H1 (cell line): ENCODE measurements at regions not wholly inside any gene's neighbourhood (a gene's known extent, or its start where the extent isn't known, plus 50 kb on each side); places are given as distances from the start of the nearest gene placed in this dataset.

Experiments used
- CTCF ChIA-PET: fragments of 300-600 bp; sonication (Branson Sonifier 250); formaldehyde crosslinking; loops from one replicate; lab custom pipeline; 2021; ENCODE audit not compliant: partially characterized antibody; lab: Charles Lee
- POLR2A ChIA-PET: fragments of 300-600 bp; sonication (Branson Sonifier 250); formaldehyde crosslinking; loops from one replicate; lab custom pipeline; 2021; ENCODE audit warnings: inconsistent platforms; ENCODE audit not compliant: partially characterized antibody; lab: Charles Lee
- DNase-seq, 2 experiments: peaks; one replicate each; pipeline versions ENCODE4 v3.0.0 to v3.0.0-alpha.2; 2010 to 2022; ENCODE audit warnings: low spot score in 2 of 2, low read depth in 1 of 2, mixed read lengths in 1 of 2
- FAIRE-seq: peaks from 2 replicates; lab custom pipeline; 2011; peaks lifted over from hg19 to GRCh38; lab: Jason Lieb, UNC
- H2AFZ ChIP-seq: 2 replicates; pipeline ENCODE4 v1.8.1; 2012; ENCODE audit warnings: low read length, inconsistent platforms
- H2AK5ac ChIP-seq: 2 replicates; pipeline ENCODE4 v1.6.1; 2013; ENCODE audit warnings: low read depth, low read length
- H2BK120ac ChIP-seq: replicated peaks from 2 replicates; pipeline ENCODE3; 2013; ENCODE audit warnings: low read depth, low read length, inconsistent platforms
- H2BK12ac ChIP-seq: 2 replicates; pipeline ENCODE4 v1.6.1; 2013; ENCODE audit warnings: low read depth, low read length
- H2BK15ac ChIP-seq: 2 replicates; pipeline ENCODE4 v1.6.1; 2013; ENCODE audit warnings: low read length
- H2BK20ac ChIP-seq: 2 replicates; pipeline ENCODE4 v1.6.1; 2013; ENCODE audit warnings: low read length
- H2BK5ac ChIP-seq: 2 replicates; pipeline ENCODE4 v1.6.1; 2013; ENCODE audit warnings: low read depth, low read length
- H3K14ac ChIP-seq: 2 replicates; pipeline ENCODE4 v1.6.1; 2013; ENCODE audit warnings: inconsistent platforms; ENCODE audit not compliant: insufficient read length
- H3K18ac ChIP-seq: 2 replicates; pipeline ENCODE4 v1.6.1; 2013; ENCODE audit warnings: low read length; ENCODE audit errors: extremely low read depth
- H3K23ac ChIP-seq: 2 replicates; pipeline ENCODE4 v1.6.1; 2013; ENCODE audit warnings: inconsistent platforms; ENCODE audit not compliant: insufficient read length
- H3K23me2 ChIP-seq: 2 replicates; pipeline ENCODE4 v1.6.1; 2013; ENCODE audit warnings: low read depth, low read length
- H3K27ac ChIP-seq: 2 replicates; pipeline ENCODE4 v1.6.1; 2011; ENCODE audit warnings: low read depth, low read length, inconsistent platforms
- H3K27me3 ChIP-seq, 4 experiments: replicated peaks in 1 of 4; 1 replicate in 1 of 4; 2 replicates in 3 of 4; pipeline versions ENCODE4 v1.6.1 to v1.8.1; 2011 to 2013; ENCODE audit warnings: low read length in 3 of 4, mild to moderate bottlenecking in 3 of 4, inconsistent platforms in 2 of 4, mixed read lengths in 2 of 4, moderate library complexity in 1 of 4; ENCODE audit not compliant: control insufficient read depth in 3 of 4, insufficient read depth in 3 of 4; ENCODE audit errors: extremely low read depth in 1 of 4
- H3K36me3 ChIP-seq, 4 experiments: 2 replicates each; pipeline versions ENCODE4 v1.6.1 to v1.8.1; 2011 to 2013; ENCODE audit warnings: mild to moderate bottlenecking in 4 of 4, low read length in 3 of 4, moderate library complexity in 2 of 4, control low read depth in 1 of 4, inconsistent platforms in 1 of 4; ENCODE audit not compliant: insufficient read depth in 4 of 4, control insufficient read depth in 2 of 4
- H3K4ac ChIP-seq: replicated peaks from 2 replicates; pipeline ENCODE3; 2013; ENCODE audit warnings: low read length, low read depth, mixed read lengths, inconsistent platforms; ENCODE audit not compliant: insufficient read length
- H3K4me1 ChIP-seq, 4 experiments: replicated peaks in 1 of 4; 1 replicate in 1 of 4; 2 replicates in 3 of 4; pipeline versions ENCODE4 v1.6.1 to v1.8.1; 2011 to 2013; ENCODE audit warnings: low read length in 3 of 4, inconsistent platforms in 2 of 4, mixed read lengths in 1 of 4; ENCODE audit not compliant: insufficient read depth in 4 of 4, control insufficient read depth in 3 of 4
- H3K4me2 ChIP-seq, 2 experiments: 2 replicates each; pipeline versions ENCODE4 v1.6.1 to v1.8.1; 2011 to 2013; ENCODE audit warnings: low read depth in 2 of 2, low read length in 2 of 2, control low read depth in 1 of 2, inconsistent platforms in 1 of 2, mild to moderate bottlenecking in 1 of 2; ENCODE audit not compliant: insufficient read depth in 1 of 2
- H3K4me3 ChIP-seq, 4 experiments: fragments of 200-600, 300-600 bp in 1 of 4; sonication (generic), shearing (Covaris generic), sonication (Bioruptor Twin) in 1 of 4; 2 replicates each; pipeline versions ENCODE4 v1.5.1 to v1.8.1; 2011 to 2016; ENCODE audit warnings: low read length in 4 of 4, low read depth in 3 of 4, control low read depth in 2 of 4, inconsistent platforms in 2 of 4, mild to moderate bottlenecking in 2 of 4, mixed read lengths in 1 of 4, moderate library complexity in 1 of 4; ENCODE audit not compliant: insufficient read depth in 2 of 4; ENCODE audit errors: extremely low read depth in 1 of 4
- H3K56ac ChIP-seq: replicated peaks from 2 replicates; pipeline ENCODE3; 2013; ENCODE audit warnings: low read depth, mild to moderate bottlenecking, mixed read lengths, low read length, inconsistent platforms; ENCODE audit not compliant: insufficient read length
- H3K79me1 ChIP-seq: 2 replicates; pipeline ENCODE4 v1.6.1; 2013; ENCODE audit warnings: low read depth, low read length, control low read depth
- H3K79me2 ChIP-seq, 2 experiments: 2 replicates each; pipeline versions ENCODE4 v1.6.1 to v1.8.1; 2012 to 2013; ENCODE audit warnings: low read length in 2 of 2, mild to moderate bottlenecking in 2 of 2, inconsistent platforms in 1 of 2; ENCODE audit not compliant: insufficient read depth in 2 of 2, control insufficient read depth in 1 of 2
- H3K9ac ChIP-seq, 4 experiments: replicated peaks in 1 of 4; 1 replicate in 1 of 4; 2 replicates in 3 of 4; pipeline versions ENCODE4 v1.6.1 to v1.8.1; 2011 to 2013; ENCODE audit warnings: low read depth in 3 of 4, low read length in 3 of 4, control low read depth in 2 of 4, mild to moderate bottlenecking in 2 of 4, moderate library complexity in 2 of 4, inconsistent platforms in 1 of 4; ENCODE audit errors: extremely low read depth in 1 of 4
- H3K9me3 ChIP-seq, 2 experiments: 2 replicates each; pipeline versions ENCODE4 v1.6.1 to v1.8.1; 2012 to 2013; ENCODE audit warnings: mild to moderate bottlenecking in 2 of 2, moderate library complexity in 2 of 2, control low read depth in 1 of 2, inconsistent platforms in 1 of 2, low read depth in 1 of 2, low read length in 1 of 2, mixed read lengths in 1 of 2; ENCODE audit not compliant: insufficient read depth in 2 of 2
- H4K20me1 ChIP-seq, 2 experiments: replicated peaks in 1 of 2; 2 replicates each; pipeline versions ENCODE3 to v1.8.1; 2011 to 2013; ENCODE audit warnings: inconsistent platforms in 2 of 2, low read length in 2 of 2, mild to moderate bottlenecking in 1 of 2; ENCODE audit not compliant: insufficient read depth in 2 of 2, control insufficient read depth in 1 of 2
- H4K5ac ChIP-seq: 2 replicates; pipeline ENCODE4 v1.6.1; 2013; ENCODE audit warnings: low read length, low read depth, mixed read lengths, inconsistent platforms; ENCODE audit not compliant: insufficient read length
- H4K8ac ChIP-seq: 2 replicates; pipeline ENCODE4 v1.8.0; 2013; ENCODE audit warnings: mild to moderate bottlenecking, moderate library complexity, low read length, inconsistent platforms; ENCODE audit not compliant: insufficient read depth; ENCODE audit errors: extremely low read depth
- H4K91ac ChIP-seq: replicated peaks from 2 replicates; pipeline ENCODE3; 2013; ENCODE audit warnings: low read length, mixed read lengths, inconsistent platforms; ENCODE audit not compliant: insufficient read length
- ATF2 ChIP-seq: IDR thresholded peaks from 2 replicates; pipeline ENCODE4 v1.6.1; 2012; ENCODE audit warnings: low read length, inconsistent platforms
- CBX8 ChIP-seq: fragments of 300-800, 300-1000 bp; sonication (generic); IDR thresholded peaks from 2 replicates; pipeline ENCODE4 v1.7.1; 2016; ENCODE audit warnings: low read depth, low read length, borderline replicate concordance
- CTCF ChIP-seq, 3 experiments: IDR thresholded peaks; 1 replicate in 2 of 3; 2 replicates in 1 of 3; pipeline versions ENCODE4 v1.5.1 to v1.6.1; 2011; ENCODE audit warnings: low read length in 3 of 3, mild to moderate bottlenecking in 3 of 3, inconsistent platforms in 2 of 3, low read depth in 1 of 3, moderate library complexity in 1 of 3; ENCODE audit not compliant: insufficient read depth in 1 of 3; ENCODE audit errors: control extremely low read depth in 1 of 3
- EGR1 ChIP-seq: IDR thresholded peaks from 2 replicates; pipeline ENCODE4 v1.6.1; 2011; ENCODE audit warnings: low read depth, low read length, borderline replicate concordance
- EZH2 ChIP-seq: fragments of 200-600 bp; sonication (generic); IDR thresholded peaks from 2 replicates; pipeline ENCODE4 v1.7.1; 2012; ENCODE audit warnings: low read depth, mild to moderate bottlenecking, moderate library complexity, low read length, inconsistent platforms; ENCODE audit not compliant: severe bottlenecking
- FOSL1 ChIP-seq: IDR thresholded peaks from 2 replicates; pipeline ENCODE4 v1.6.1; 2011; ENCODE audit warnings: mild to moderate bottlenecking, low read depth, low read length, moderate library complexity; ENCODE audit not compliant: insufficient read depth
- JUN ChIP-seq: IDR thresholded peaks from 2 replicates; pipeline ENCODE4 v1.6.1; 2011; ENCODE audit warnings: low read depth, mild to moderate bottlenecking, improper control_type of control experiment, low read length
- KDM4A ChIP-seq: IDR thresholded peaks from one replicate; pipeline ENCODE4 v1.7.1; 2012; ENCODE audit warnings: low read depth, mild to moderate bottlenecking, moderate library complexity, low read length, inconsistent platforms; ENCODE audit not compliant: severe bottlenecking
- SUZ12 ChIP-seq: fragments of 200-600 bp; sonication (generic); IDR thresholded peaks from 2 replicates; pipeline ENCODE4 v1.6.1; 2012; ENCODE audit warnings: mild to moderate bottlenecking, inconsistent platforms, low read length, moderate library complexity, mixed read lengths
- WGBS, 2 experiments: shearing (Covaris generic) in 1 of 2; methylation state at CpG; one replicate each; pipeline versions ENCODE4 v1.1.6 to v1.1.7; 2013 to 2015; ENCODE audit warnings: low lambda C conversion rate in 2 of 2, mixed read lengths in 2 of 2, inconsistent platforms in 1 of 2, low coverage in 1 of 2, missing lambda C conversion rate in 1 of 2; ENCODE audit not compliant: insufficient replicate concordance in 2 of 2, insufficient coverage in 1 of 2, insufficient read length in 1 of 2; ENCODE audit errors: extremely low coverage in 1 of 2, missing lambda C conversion rate in 1 of 2; 5-methylcytosine and 5-hydroxymethylcytosine counted together

GRCh38 chr10:78407966-78408365, 374.3 kb downstream of the RPS24 start:
- CTCF ChIA-PET = interaction anchor here (0.8 to 3.0 kb wide), 12 partner anchors 11 to 787 kb away, joined by 3 to 11 read pairs (median 4); no protein-coding TSS in a partner anchor
- no peak for FAIRE-seq
- TF ChIP-seq JUN = no peak
- TF ChIP-seq EGR1 = no peak
- no peak for TF ChIP-seq KDM4A
- no peak for TF ChIP-seq EZH2
- TF ChIP-seq CBX8 = no peak
- TF ChIP-seq ATF2 = no peak
- no peak for TF ChIP-seq CTCF (IDR thresholded peaks at IDR 0.05; ENCODE audit: control extremely low read depth in 1 of 3, insufficient read depth in 1 of 3, low read depth in 1 of 3, low read length in 3 of 3)
- TF ChIP-seq FOSL1 = no peak
- no peak for TF ChIP-seq SUZ12

More at GRCh38 chr10:78407966-78408365, 374.3 kb downstream of the RPS24 start:
- Histone ChIP-seq H3K23me2 (peaks cover 4% of the 10 kb centered on the region; the same call in 1 of the 2 replicates), H3K79me2 (no peaks in the 10 kb centered on the region), H4K20me1 (no peaks in the 10 kb centered on the region), H4K8ac (no peak overlapping the region), H3K18ac (no peak overlapping the region), H2BK20ac (peak overlapping the region; percentile 2; the same call in 1 of the 2 replicates), H2AK5ac (no peak overlapping the region), H2BK15ac (peak overlapping the region; percentile 51), H3K9ac (no peak overlapping the region; a peak in 1 of 7 replicates), H3K23ac (no peak overlapping the region), H3K36me3 (no peaks in the 10 kb centered on the region), H3K9me3 (no peaks in the 10 kb centered on the region), H3K4me3 (no peak overlapping the region), H3K4me2 (peak overlapping the region; percentile 80 to 99; a peak in 2 of 4 replicates), H2BK5ac (peak overlapping the region; percentile 1; the same call in 1 of the 2 replicates), H3K79me1 (no peaks in the 10 kb centered on the region), H4K91ac (peak overlapping the region; percentile 88), H3K27me3 (peaks cover 0 to 2% (median 0%) of the 10 kb centered on the region in 4 experiments; a peak in 1 of 7 replicates), H3K4ac (no peak overlapping the region), H3K4me1 (peaks cover 0 to 13% (median 7%) of the 10 kb centered on the region in 4 experiments; a peak in 5 of 7 replicates), H3K27ac (no peak overlapping the region), H2BK12ac (peak overlapping the region; percentile 91; the same call in 1 of the 2 replicates), H2AFZ (no peak overlapping the region), H2BK120ac (peak overlapping the region; percentile 16), H4K5ac (no peak overlapping the region), H3K14ac (no peak overlapping the region), H3K56ac (no peak overlapping the region)
- DNase-seq = no peak
- 86% methylated on average over 9 of the region's 10 CpGs; no CpG with 5 or more reads in 1 of the 2 experiments for WGBS, 2 experiments
- POLR2A ChIA-PET = interaction anchor here (0.9 to 1.7 kb wide), 4 partner anchors 9 to 374 kb away, joined by 3 to 4 read pairs (median 4); no protein-coding TSS in a partner anchor
